B cell (primary cell): ENCODE measurements at regions not wholly inside any gene's neighbourhood (a gene's known extent, or its start where the extent isn't known, plus 50 kb on each side); places are given as distances from the start of the nearest gene placed in this dataset.

Experiments used
- ATAC-seq: fragments of 200-7000 bp; cut with Tn5 transposase; one replicate; pipeline ENCODE4 v1.10.0; 2021; ENCODE audit warnings: low read depth, mild to moderate bottlenecking, moderate number of reproducible peaks, moderate library complexity
- CTCF ChIA-PET: fragments of 350-600 bp; sonication (Branson Sonifier 250); formaldehyde crosslinking; loops from one replicate; lab custom pipeline; 2021; ENCODE audit warnings: antibody characterized with exemption, inconsistent platforms; lab: Charles Lee
- POLR2A ChIA-PET: fragments of 350-600 bp; sonication (Branson Sonifier 250); formaldehyde crosslinking; loops from one replicate; lab custom pipeline; 2021; ENCODE audit warnings: antibody characterized with exemption; lab: Charles Lee
- DNase-seq: peaks from one replicate; pipeline ENCODE4 v3.0.0; 2013
- H2AFZ ChIP-seq: 2 replicates; pipeline ENCODE4 v1.6.1; 2012; ENCODE audit warnings: mild to moderate bottlenecking, low read depth, low read length; ENCODE audit not compliant: insufficient read depth, poor library complexity, severe bottlenecking
- H3K27ac ChIP-seq, 2 donors: 1 replicate in 1 of 2; 2 replicates in 1 of 2; pipeline ENCODE4 v1.5.1; 2012 to 2013; ENCODE audit warnings: low read length in 2 of 2, mild to moderate bottlenecking in 2 of 2, moderate library complexity in 1 of 2
- H3K27me3 ChIP-seq, 4 experiments: fragments of 200-600 bp in 1 of 4; sonication (generic) in 1 of 4; replicated peaks in 1 of 4; 1 replicate in 2 of 4; 2 replicates in 2 of 4; pipeline versions ENCODE4 v1.6.1 to v1.7.0; 2013 to 2016; ENCODE audit warnings: low read length in 3 of 4, mild to moderate bottlenecking in 2 of 4, mixed read lengths in 1 of 4, moderate library complexity in 1 of 4; ENCODE audit not compliant: insufficient read depth in 4 of 4, control insufficient read depth in 3 of 4; ENCODE audit errors: control extremely low read depth in 1 of 4
- H3K36me3 ChIP-seq, 2 experiments: replicated peaks in 1 of 2; 1 replicate in 1 of 2; 2 replicates in 1 of 2; pipeline versions ENCODE4 v1.6.1 to v1.7.1; 2013; ENCODE audit warnings: low read length in 1 of 2; ENCODE audit not compliant: insufficient read depth in 2 of 2, control insufficient read depth in 1 of 2; ENCODE audit errors: control extremely low read depth in 1 of 2, extremely low read depth in 1 of 2
- H3K4me1 ChIP-seq, 2 donors: fragments of 200-600 bp in 1 of 2; sonication (generic) in 1 of 2; 1 replicate in 1 of 2; 2 replicates in 1 of 2; pipeline versions ENCODE4 v1.5.1 to v1.6.1; 2013 to 2017; ENCODE audit warnings: low read length in 2 of 2; ENCODE audit not compliant: control insufficient read depth in 2 of 2, insufficient read depth in 2 of 2
- H3K4me2 ChIP-seq: replicated peaks from 2 replicates; pipeline ENCODE3; 2012; ENCODE audit warnings: mild to moderate bottlenecking, low read depth, low read length; ENCODE audit not compliant: poor library complexity, severe bottlenecking
- H3K4me3 ChIP-seq, 5 experiments: fragments of 200-600 bp in 1 of 5; sonication (generic) in 1 of 5; 1 replicate in 3 of 5; 2 replicates in 2 of 5; pipeline versions ENCODE4 v1.5.1 to v1.7.0; 2011 to 2016; ENCODE audit warnings: low read length in 4 of 5, mild to moderate bottlenecking in 4 of 5, low read depth in 2 of 5, control low read depth in 1 of 5, moderate library complexity in 1 of 5; ENCODE audit not compliant: insufficient read depth in 1 of 5; ENCODE audit errors: control extremely low read depth in 1 of 5, extremely low read depth in 1 of 5
- H3K79me2 ChIP-seq: fragments of 200-600 bp; sonication (generic); one replicate; pipeline ENCODE4 v1.6.0; 2016; ENCODE audit warnings: low read length; ENCODE audit not compliant: control insufficient read depth, insufficient read depth
- H3K9ac ChIP-seq: fragments of 200-600 bp; sonication (generic); 2 replicates; pipeline ENCODE4 v1.6.1; 2017; ENCODE audit warnings: mild to moderate bottlenecking, low read length, moderate library complexity
- H3K9me3 ChIP-seq, 3 donors: one replicate each; pipeline versions ENCODE4 v1.6.1 to v1.7.1; 2013; ENCODE audit warnings: low read length in 2 of 3; ENCODE audit not compliant: control insufficient read depth in 2 of 3, insufficient read depth in 1 of 3; ENCODE audit errors: control extremely low read depth in 1 of 3
- H4K20me1 ChIP-seq: 2 replicates; pipeline ENCODE4 v1.6.0; 2012; ENCODE audit warnings: mild to moderate bottlenecking, low read length; ENCODE audit not compliant: insufficient read depth, control insufficient read depth, poor library complexity, severe bottlenecking
- H3K27ac Mint-ChIP-seq: one replicate; pipeline ENCODE4 v1.8.0; 2021; ENCODE audit warnings: mixed read lengths
- H3K27me3 Mint-ChIP-seq: one replicate; pipeline ENCODE4 v1.8.0; 2021; ENCODE audit warnings: mixed read lengths
- H3K4me1 Mint-ChIP-seq: one replicate; pipeline ENCODE4 v1.8.0; 2021; ENCODE audit warnings: mixed read lengths
- H3K4me3 Mint-ChIP-seq: one replicate; pipeline ENCODE4 v1.8.0; 2021; ENCODE audit warnings: mixed read lengths
- H3K9me3 Mint-ChIP-seq: one replicate; pipeline ENCODE4 v1.8.0; 2022; ENCODE audit warnings: mixed read lengths; ENCODE audit not compliant: insufficient read depth
- CTCF ChIP-seq: fragments of 200-600 bp; IDR thresholded peaks from one replicate; pipeline ENCODE4 v1.8.0; 2022; ENCODE audit warnings: antibody characterized with exemption, mild to moderate bottlenecking
- EZH2 ChIP-seq: IDR thresholded peaks from 2 replicates; pipeline ENCODE4 v1.6.1; 2012; ENCODE audit warnings: borderline replicate concordance, low read depth, mild to moderate bottlenecking, moderate library complexity, low read length; ENCODE audit not compliant: insufficient read depth, poor library complexity, severe bottlenecking
- whole genome bisulfite sequencing: methylation state at CpG from one replicate; pipeline ENCODE4 v1.1.5; 2013; ENCODE audit warnings: missing lambda C conversion rate; ENCODE audit not compliant: insufficient coverage; 5-methylcytosine and 5-hydroxymethylcytosine counted together
- intact Hi-C: fragments of 100-400 bp; cut with micrococcal nuclease; formaldehyde crosslinking; loops from one replicate; pipeline ENCODE4 v1.10.0; 2022

- H3K4me3 Mint-ChIP-seq = no peak overlapping the region
- H3K27me3 Mint-ChIP-seq = peaks cover 4% of the 10 kb centered on the region
- ChIA-PET CTCF (no interaction called here), POLR2A (no interaction called here)
- Histone ChIP-seq H3K9me3 (no peaks in the 10 kb centered on the region), H3K4me1 (no peaks in the 10 kb centered on the region), H3K27me3 (no peaks in the 10 kb centered on the region), H3K79me2 (no peaks in the 10 kb centered on the region), H4K20me1 (no peaks in the 10 kb centered on the region), H2AFZ (no peak overlapping the region), H3K9ac (no peak overlapping the region), H3K27ac (no peak overlapping the region), H3K4me2 (no peak overlapping the region), H3K4me3 (no peak overlapping the region), H3K36me3 (no peaks in the 10 kb centered on the region)
- DNase-seq (no peak), ATAC-seq (no peak)
- no peaks in the 10 kb centered on the region for H3K9me3 Mint-ChIP-seq
- no peaks in the 10 kb centered on the region for H3K4me1 Mint-ChIP-seq
- no peak for TF ChIP-seq EZH2
- no peak for TF ChIP-seq CTCF
- intact Hi-C loops = no loop called here
- 0% methylated on average over 1 of the region's 3 CpGs for WGBS
- H3K27ac Mint-ChIP-seq = no peak overlapping the region
Observed at GRCh38 chr13:73572824-73573223, 514.0 kb downstream of the KLF5 start.

- TF ChIP-seq CTCF (no peak), EZH2 (no peak)
- CTCF ChIA-PET = no interaction called here
- Histone ChIP-seq H3K27me3 (no peaks in the 10 kb centered on the region), H2AFZ (no peak overlapping the region), H3K27ac (no peak overlapping the region), H3K4me1 (no peaks in the 10 kb centered on the region), H3K79me2 (no peaks in the 10 kb centered on the region), H3K9me3 (no peaks in the 10 kb centered on the region), H3K4me3 (no peak overlapping the region), H3K4me2 (no peak overlapping the region), H3K36me3 (no peaks in the 10 kb centered on the region), H3K9ac (no peak overlapping the region), H4K20me1 (no peaks in the 10 kb centered on the region)
- no peak for ATAC-seq
- POLR2A ChIA-PET = no interaction called here
- WGBS = no CpG with 5 or more reads among the region's 1 CpG
- Mint-ChIP-seq H3K4me3 (no peak overlapping the region), H3K27ac (no peak overlapping the region), H3K27me3 (peaks cover 4% of the 10 kb centered on the region), H3K4me1 (no peaks in the 10 kb centered on the region), H3K9me3 (no peaks in the 10 kb centered on the region)
- intact Hi-C loops = no loop called here
- no peak for DNase-seq
Observed at GRCh38 chr13:73571376-73571775, 512.6 kb downstream of the KLF5 start.
